HepG2 (cell line): ENCODE measurements at regions not wholly inside any gene's neighbourhood (a gene's known extent, or its start where the extent isn't known, plus 50 kb on each side); places are given as distances from the start of the nearest gene placed in this dataset.

ENCODE experiments used
- ATAC-seq: fragments of 200-7000 bp; cut with Tn5 transposase; 3 replicates; pipeline ENCODE4 v1.9.1; 2020; ENCODE audit warnings: mild to moderate bottlenecking, moderate library complexity
- BruUV-seq: library from RNA; stranded (reverse); fragments of 400-500 nt; replicated peaks from 2 replicates; lab custom pipeline; 2021; lab: Mats Ljungman, UMichigan
- CTCF ChIA-PET: fragments of 300-600 bp; formaldehyde crosslinking; extraction: SDS; loops from one replicate; lab custom pipeline; 2021; ENCODE audit warnings: low total read pairs, inconsistent platforms, low intra/inter-chr PET ratio; lab: Yijun Ruan, JAX
- POLR2A ChIA-PET: fragments of 350-600 bp; sonication (Branson Sonifier 250); formaldehyde crosslinking; loops from one replicate; lab custom pipeline; 2020; ENCODE audit warnings: antibody characterized with exemption, inconsistent platforms; lab: Yijun Ruan, JAX
- DNase-seq: peaks from one replicate; pipeline ENCODE4 v3.0.0-alpha.2; 2015; ENCODE audit warnings: low spot score
- FAIRE-seq: peaks from 3 replicates; lab custom pipeline; 2011; peaks lifted over from hg19 to GRCh38; lab: Jason Lieb, UNC
- H2AFZ ChIP-seq: one replicate; pipeline ENCODE4 v1.6.1; 2011; ENCODE audit warnings: low read length, inconsistent platforms
- H3K27ac ChIP-seq: fragments of 300-600 bp; 3 replicates; pipeline ENCODE4 v1.8.0; 2011; ENCODE audit warnings: mixed run types, mild to moderate bottlenecking, mixed read lengths, low read length, inconsistent platforms; ENCODE audit not compliant: insufficient read depth; ENCODE audit errors: extremely low read length
- H3K27me3 ChIP-seq, 2 experiments: fragments of 200-600 bp in 1 of 2; 2 replicates in 1 of 2; 3 replicates in 1 of 2; pipeline versions ENCODE4 v1.6.0 to v1.8.0; 2011; ENCODE audit warnings: low read length in 2 of 2, mild to moderate bottlenecking in 2 of 2, moderate library complexity in 2 of 2, inconsistent platforms in 1 of 2; ENCODE audit not compliant: insufficient read depth in 2 of 2, control insufficient read depth in 1 of 2
- H3K36me3 ChIP-seq, 2 experiments: fragments of 200-600 bp in 1 of 2; replicated peaks in 1 of 2; 2 replicates in 1 of 2; 3 replicates in 1 of 2; pipeline versions ENCODE4 v1.5.1 to v1.8.0; 2011; ENCODE audit warnings: low read length in 2 of 2, inconsistent platforms in 1 of 2; ENCODE audit not compliant: insufficient read depth in 2 of 2, control insufficient read depth in 1 of 2
- H3K4me1 ChIP-seq: 2 replicates; pipeline ENCODE4 v1.5.1; 2012; ENCODE audit warnings: low read length, inconsistent platforms; ENCODE audit not compliant: insufficient read depth
- H3K4me2 ChIP-seq: 2 replicates; pipeline ENCODE4 v1.6.0; 2011; ENCODE audit warnings: low read depth, low read length, inconsistent platforms
- H3K4me3 ChIP-seq, 3 experiments: fragments of 200-600 bp in 1 of 3; sonication (generic), shearing (Covaris generic) in 1 of 3; replicated peaks in 1 of 3; 2 replicates each; pipeline ENCODE4 v1.5.1; 2011 to 2016; ENCODE audit warnings: low read length in 3 of 3, inconsistent platforms in 2 of 3, low read depth in 2 of 3, mild to moderate bottlenecking in 2 of 3, control low read depth in 1 of 3, mixed read lengths in 1 of 3; ENCODE audit not compliant: insufficient read depth in 1 of 3
- H3K79me2 ChIP-seq: one replicate; pipeline ENCODE4 v1.6.1; 2011; ENCODE audit warnings: low read length, inconsistent platforms; ENCODE audit not compliant: insufficient read depth
- H3K9ac ChIP-seq: 2 replicates; pipeline ENCODE4 v1.6.0; 2011; ENCODE audit warnings: mild to moderate bottlenecking, low read depth, low read length, inconsistent platforms; ENCODE audit not compliant: insufficient read depth
- H3K9me3 ChIP-seq: 2 replicates; pipeline ENCODE4 v1.5.1; 2012; ENCODE audit warnings: mild to moderate bottlenecking, low read length
- H4K20me1 ChIP-seq: 2 replicates; pipeline ENCODE4 v1.6.0; 2011; ENCODE audit warnings: inconsistent platforms, mild to moderate bottlenecking, low read length, moderate library complexity; ENCODE audit not compliant: insufficient read depth
- EP300 ChIP-seq, 3 experiments: sonication (generic) in 1 of 3; formaldehyde crosslinking in 1 of 3; IDR thresholded peaks; 2 replicates each; pipeline versions ENCODE4 v1.5.1 to v1.6.1; 2011 to 2020; ENCODE audit warnings: low read depth in 2 of 3, low read length in 2 of 3, borderline replicate concordance in 1 of 3, improper control_type of control experiment in 1 of 3, mild to moderate bottlenecking in 1 of 3, missing genetic modification reagents in 1 of 3, moderate library complexity in 1 of 3
- HOXD1 ChIP-seq: sonication (generic); formaldehyde crosslinking; IDR thresholded peaks from 2 replicates; pipeline ENCODE4 v1.5.0; 2020; ENCODE audit warnings: missing genetic modification reagents
- NR2F1 ChIP-seq, 2 experiments: fragments of 450-650 bp in 1 of 2; formaldehyde crosslinking in 1 of 2; IDR thresholded peaks; 2 replicates each; pipeline versions ENCODE4 v1.5.0 to v1.6.1; 2016 to 2020; ENCODE audit warnings: mild to moderate bottlenecking in 1 of 2, missing compliant biosample characterization in 1 of 2, missing genetic modification reagents in 1 of 2, moderate library complexity in 1 of 2
- NR3C1 ChIP-seq: sonication (generic); formaldehyde crosslinking; IDR thresholded peaks from 2 replicates; pipeline ENCODE4 v1.4.0; 2020; ENCODE audit warnings: missing genetic modification reagents
- PLRG1 ChIP-seq: fragments of 450-650 bp; conservative IDR thresholded peaks from 2 replicates; pipeline ENCODE4 v1.6.1; 2016
- SALL1 ChIP-seq: sonication (generic); formaldehyde crosslinking; IDR thresholded peaks from 2 replicates; pipeline ENCODE4 v1.8.0; 2022; ENCODE audit warnings: mild to moderate bottlenecking, missing genetic modification reagents
- SRSF4 ChIP-seq: fragments of 200-400 bp; formaldehyde crosslinking; IDR thresholded peaks from one replicate; pipeline ENCODE4 v1.6.1; 2018; ENCODE audit warnings: mild to moderate bottlenecking, low read depth, low read length, moderate library complexity; ENCODE audit not compliant: poor library complexity, severe bottlenecking
- ZNF33B ChIP-seq: sonication (generic); formaldehyde crosslinking; IDR thresholded peaks from 2 replicates; pipeline ENCODE4 v1.5.1; 2020; ENCODE audit warnings: mild to moderate bottlenecking, missing genetic modification reagents
- ZNF749 ChIP-seq: sonication (generic); formaldehyde crosslinking; IDR thresholded peaks from 2 replicates; pipeline ENCODE4 v1.8.0; 2022; ENCODE audit warnings: mild to moderate bottlenecking, missing genetic modification reagents, moderate library complexity, borderline replicate concordance
- WGBS: methylation state at CpG from one replicate; pipeline ENCODE4 v1.1.6; 2017; ENCODE audit warnings: low lambda C conversion rate; 5-methylcytosine and 5-hydroxymethylcytosine counted together
- in situ Hi-C: cut with HindIII; loops from 2 replicates; pipeline ENCODE4 v1.10.0; 2017; ENCODE audit warnings: low pct_unique_long_range_greater_than_20kb; ENCODE audit not compliant: extremely low pct_ligation_motif_present
- intact Hi-C: fragments of 100-400 bp; cut with micrococcal nuclease; formaldehyde crosslinking; loops from one replicate; pipeline ENCODE4 v1.10.0; 2022; ENCODE audit not compliant: unreplicated experiment
- TF ChIP-seq, protein P1 (sequence below): sonication (generic); formaldehyde crosslinking; IDR thresholded peaks from 2 replicates; pipeline ENCODE4 v1.8.1; 2023; ENCODE audit warnings: mild to moderate bottlenecking, missing genetic modification reagents, borderline replicate concordance
- TF ChIP-seq, protein P2 (sequence below): sonication (generic); formaldehyde crosslinking; IDR thresholded peaks from 2 replicates; pipeline ENCODE4 v1.4.0; 2020; ENCODE audit warnings: missing genetic modification reagents, borderline replicate concordance

DNA sequence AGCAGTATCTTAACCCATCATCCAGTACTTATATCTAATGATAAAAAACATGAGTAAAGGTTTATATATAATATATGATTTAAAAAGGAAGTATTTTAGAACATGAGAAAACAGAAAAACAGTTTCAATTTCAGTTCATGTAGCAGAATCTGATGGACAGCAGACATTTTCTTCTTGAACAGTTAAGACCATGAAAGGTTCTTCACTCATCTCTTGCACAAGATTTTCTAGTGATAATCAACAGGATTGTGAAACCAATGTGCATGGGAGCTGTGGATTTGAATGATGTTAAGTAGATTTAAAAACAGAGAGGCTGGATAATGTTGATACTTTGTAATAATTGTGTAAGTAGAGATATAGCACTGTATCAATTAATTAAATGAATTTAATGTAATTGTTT is 1297.6 kb downstream of the BRINP3 start:
- no peaks in the 10 kb centered on the region for H3K79me2 ChIP-seq

DNA sequence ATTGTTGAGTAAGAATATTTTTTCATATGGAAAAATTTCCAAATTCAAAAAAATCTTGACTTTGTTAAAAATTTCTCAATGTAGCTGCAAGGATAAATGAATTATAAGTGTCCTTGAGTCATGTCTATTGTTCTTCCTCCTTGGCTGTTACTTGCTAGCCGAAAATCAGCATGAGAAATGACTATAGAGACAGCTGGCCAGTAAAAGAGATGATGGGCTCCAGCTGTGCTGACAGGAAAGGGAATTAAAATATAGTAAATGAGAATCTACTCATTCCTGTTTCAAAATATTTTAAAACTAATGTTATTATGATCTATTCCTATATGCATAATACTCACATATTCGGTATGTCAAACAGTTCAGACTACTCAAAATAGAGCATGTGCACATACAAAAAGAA is 1292.6 kb downstream of the BRINP3 start:
- ChIA-PET POLR2A (no interaction called here), CTCF (no interaction called here)
- intact Hi-C loops (no loop called here), in situ Hi-C loops (no loop called here)
- Histone ChIP-seq H2AFZ (no peak overlapping the region), H3K9me3 (no peaks in the 10 kb centered on the region), H3K79me2 (no peaks in the 10 kb centered on the region), H3K9ac (no peak overlapping the region), H3K4me2 (no peak overlapping the region), H4K20me1 (no peaks in the 10 kb centered on the region), H3K27ac (no peak overlapping the region), H3K27me3 (no peaks in the 10 kb centered on the region), H3K4me1 (no peaks in the 10 kb centered on the region), H3K36me3 (no peaks in the 10 kb centered on the region), H3K4me3 (no peak overlapping the region)
- 2% methylated on average over 2 of the region's 2 CpGs for WGBS
- no TSS peak for BruUV-seq
- FAIRE-seq: no peak
- no peak for ATAC-seq
- no peak for DNase-seq
- no peak for TF ChIP-seq PLRG1
- no peak for TF ChIP-seq EP300 (IDR thresholded peaks at IDR 0.05; ENCODE audit: low read depth in 2 of 2, low read length in 2 of 2)
- no peak for TF ChIP-seq EP300 (CRISPR knock-in tag; IDR thresholded peaks at IDR 0.05; ENCODE audit: borderline replicate concordance)
- TF ChIP-seq ZNF749: no peak

More for the DNA sequence above, 1297.6 kb downstream of the BRINP3 start:
- intact Hi-C loops: no loop called here
- no peaks in the 10 kb centered on the region for H3K27me3 ChIP-seq
- no TSS peak for BruUV-seq
- no peak overlapping the region for H3K4me3 ChIP-seq
- FAIRE-seq (no peak), ATAC-seq (no peak), DNase-seq (no peak)
- POLR2A ChIA-PET: no interaction called here
- TF ChIP-seq ZNF33B (CRISPR knock-in tag) (no peak), NR2F1 (CRISPR knock-in tag; IDR thresholded peaks at IDR 0.05) (no peak), SALL1 (CRISPR knock-in tag) (no peak), SRSF4 (no peak), NR3C1 (CRISPR knock-in tag) (no peak), HOXD1 (CRISPR knock-in tag) (no peak)
- TF ChIP-seq, protein P1, sequence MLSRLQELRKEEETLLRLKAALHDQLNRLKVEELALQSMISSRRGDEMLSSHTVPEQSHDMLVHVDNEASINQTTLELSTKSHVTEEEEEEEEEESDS (CRISPR knock-in tag): no peak
- TF ChIP-seq, protein P2, sequence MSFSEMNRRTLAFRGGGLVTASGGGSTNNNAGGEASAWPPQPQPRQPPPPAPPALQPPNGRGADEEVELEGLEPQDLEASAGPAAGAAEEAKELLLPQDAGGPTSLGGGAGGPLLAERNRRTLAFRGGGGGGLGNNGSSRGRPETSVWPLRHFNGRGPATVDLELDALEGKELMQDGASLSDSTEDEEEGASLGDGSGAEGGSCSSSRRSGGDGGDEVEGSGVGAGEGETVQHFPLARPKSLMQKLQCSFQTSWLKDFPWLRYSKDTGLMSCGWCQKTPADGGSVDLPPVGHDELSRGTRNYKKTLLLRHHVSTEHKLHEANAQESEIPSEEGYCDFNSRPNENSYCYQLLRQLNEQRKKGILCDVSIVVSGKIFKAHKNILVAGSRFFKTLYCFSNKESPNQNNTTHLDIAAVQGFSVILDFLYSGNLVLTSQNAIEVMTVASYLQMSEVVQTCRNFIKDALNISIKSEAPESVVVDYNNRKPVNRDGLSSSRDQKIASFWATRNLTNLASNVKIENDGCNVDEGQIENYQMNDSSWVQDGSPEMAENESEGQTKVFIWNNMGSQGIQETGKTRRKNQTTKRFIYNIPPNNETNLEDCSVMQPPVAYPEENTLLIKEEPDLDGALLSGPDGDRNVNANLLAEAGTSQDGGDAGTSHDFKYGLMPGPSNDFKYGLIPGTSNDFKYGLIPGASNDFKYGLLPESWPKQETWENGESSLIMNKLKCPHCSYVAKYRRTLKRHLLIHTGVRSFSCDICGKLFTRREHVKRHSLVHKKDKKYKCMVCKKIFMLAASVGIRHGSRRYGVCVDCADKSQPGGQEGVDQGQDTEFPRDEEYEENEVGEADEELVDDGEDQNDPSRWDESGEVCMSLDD (CRISPR knock-in tag): no peak
- no peak overlapping the region for H2AFZ ChIP-seq
- no peaks in the 10 kb centered on the region for H4K20me1 ChIP-seq
- H3K27ac ChIP-seq: no peak overlapping the region
- no peaks in the 10 kb centered on the region for H3K4me1 ChIP-seq
- no peaks in the 10 kb centered on the region for H3K9me3 ChIP-seq
- H3K36me3 ChIP-seq: no peaks in the 10 kb centered on the region
- CTCF ChIA-PET: no interaction called here
- in situ Hi-C loops: no loop called here
- no peak overlapping the region for H3K9ac ChIP-seq
- no peak overlapping the region for H3K4me2 ChIP-seq
